Astrocyte (in vitro differentiated cells and primary cell): ENCODE measurements at regions not wholly inside any gene's neighbourhood (a gene's known extent, or its start where the extent isn't known, plus 50 kb on each side); places are given as distances from the start of the nearest gene placed in this dataset.

Source experiments
- EZH2 ChIP-seq: IDR thresholded peaks from 2 replicates; pipeline ENCODE4 v1.6.1; 2012; ENCODE audit warnings: mild to moderate bottlenecking, low read length, inconsistent platforms; ENCODE audit not compliant: insufficient read depth
- TF ChIP-seq, protein P1 (sequence below): IDR thresholded peaks from 2 replicates; pipeline ENCODE4 v1.5.1; 2011; ENCODE audit warnings: low read depth, mild to moderate bottlenecking, inconsistent platforms, low read length, moderate library complexity; ENCODE audit not compliant: insufficient read depth

DNA sequence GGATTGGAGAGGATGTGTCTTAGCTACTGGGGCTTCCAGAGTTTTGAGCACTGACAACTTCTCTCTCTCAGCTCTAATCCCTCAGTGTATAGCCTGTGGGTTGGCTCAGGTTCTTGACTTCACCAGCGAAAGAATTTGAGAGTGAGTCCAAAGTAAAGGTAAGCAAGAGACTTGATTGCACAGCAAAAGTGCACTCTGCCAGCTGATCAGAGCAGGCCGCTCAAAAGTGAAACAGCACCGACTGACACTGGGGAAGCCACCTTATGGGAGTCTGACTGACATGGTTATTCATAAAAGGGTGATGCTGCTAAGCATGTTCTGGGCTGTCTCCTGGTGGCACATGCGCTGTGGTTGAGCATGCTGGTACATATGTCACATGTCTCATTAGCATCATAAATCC is 389.5 kb downstream of the CBLN4 start:
- TF ChIP-seq, protein P1, sequence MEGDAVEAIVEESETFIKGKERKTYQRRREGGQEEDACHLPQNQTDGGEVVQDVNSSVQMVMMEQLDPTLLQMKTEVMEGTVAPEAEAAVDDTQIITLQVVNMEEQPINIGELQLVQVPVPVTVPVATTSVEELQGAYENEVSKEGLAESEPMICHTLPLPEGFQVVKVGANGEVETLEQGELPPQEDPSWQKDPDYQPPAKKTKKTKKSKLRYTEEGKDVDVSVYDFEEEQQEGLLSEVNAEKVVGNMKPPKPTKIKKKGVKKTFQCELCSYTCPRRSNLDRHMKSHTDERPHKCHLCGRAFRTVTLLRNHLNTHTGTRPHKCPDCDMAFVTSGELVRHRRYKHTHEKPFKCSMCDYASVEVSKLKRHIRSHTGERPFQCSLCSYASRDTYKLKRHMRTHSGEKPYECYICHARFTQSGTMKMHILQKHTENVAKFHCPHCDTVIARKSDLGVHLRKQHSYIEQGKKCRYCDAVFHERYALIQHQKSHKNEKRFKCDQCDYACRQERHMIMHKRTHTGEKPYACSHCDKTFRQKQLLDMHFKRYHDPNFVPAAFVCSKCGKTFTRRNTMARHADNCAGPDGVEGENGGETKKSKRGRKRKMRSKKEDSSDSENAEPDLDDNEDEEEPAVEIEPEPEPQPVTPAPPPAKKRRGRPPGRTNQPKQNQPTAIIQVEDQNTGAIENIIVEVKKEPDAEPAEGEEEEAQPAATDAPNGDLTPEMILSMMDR: no peak
- no peak for TF ChIP-seq EZH2
